Non-pigmented ciliary epithelial cell (primary cell): ENCODE measurements at regions not wholly inside any gene's neighbourhood (a gene's known extent, or its start where the extent isn't known, plus 50 kb on each side); places are given as distances from the start of the nearest gene placed in this dataset.
"Not testable (repeated sequence)": the region's sequence is repeated elsewhere in the genome, so short reads cannot be mapped to it uniquely, and the experiment has no call there.

Experiments
- DNase-seq: peaks from one replicate; pipeline ENCODE4 v3.0.0-alpha.2; 2010; ENCODE audit warnings: low read depth

- no peak for DNase-seq
Measured at GRCh38 chr16:59701963-59702930, 968.1 kb upstream of the GOT2 start.

DNA sequence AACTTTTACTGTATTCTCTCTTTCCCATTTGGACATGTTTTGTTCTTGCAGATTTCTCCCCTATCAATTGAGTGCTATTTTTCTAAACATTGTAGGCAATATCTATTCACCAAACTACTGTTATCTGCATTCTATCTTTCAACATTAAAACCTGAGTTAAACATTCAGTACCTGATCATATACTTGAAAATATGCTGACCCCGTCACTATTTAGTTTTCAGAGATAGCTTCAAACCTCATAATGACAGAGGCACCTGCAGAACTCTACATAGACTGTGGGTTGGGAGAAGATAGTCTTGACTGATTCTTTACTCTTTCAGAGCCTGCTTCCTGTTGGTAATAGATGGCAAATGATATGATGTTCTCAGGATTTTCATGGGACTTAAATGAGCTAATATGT, 965.7 kb upstream of the GOT2 start:
- DNase-seq, result no peak

- peak; percentile 24 for DNase-seq
Measured at GRCh38 chr16:59698346-59699020, 964.4 kb upstream of the GOT2 start.

GRCh38 chr16:59697761-59698160, 963.6 kb upstream of the GOT2 start:
- peak; percentile 10 for DNase-seq

DNA sequence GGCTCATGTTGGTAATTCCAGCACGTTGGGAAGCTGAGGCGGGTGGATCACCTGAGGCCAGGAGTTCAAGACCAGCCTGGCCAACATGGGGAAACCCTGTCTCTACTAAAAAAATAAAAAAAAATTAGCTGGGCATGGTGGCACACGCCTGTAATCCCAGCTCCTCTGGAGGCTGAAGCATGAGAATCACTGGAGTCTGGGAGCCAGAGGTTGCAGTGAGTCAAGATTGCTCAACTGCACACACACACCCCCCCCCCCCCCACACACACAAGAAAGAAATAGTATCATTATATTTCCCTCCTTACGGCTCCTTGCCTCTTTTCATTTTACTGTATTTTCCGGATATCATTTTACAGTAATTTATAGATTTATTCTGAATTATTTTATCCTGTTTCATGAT, 963.1 kb upstream of the GOT2 start:
- no peak for DNase-seq

- no peak for DNase-seq
Measured at GRCh38 chr16:59696495-59696894, 962.4 kb upstream of the GOT2 start.

DNA sequence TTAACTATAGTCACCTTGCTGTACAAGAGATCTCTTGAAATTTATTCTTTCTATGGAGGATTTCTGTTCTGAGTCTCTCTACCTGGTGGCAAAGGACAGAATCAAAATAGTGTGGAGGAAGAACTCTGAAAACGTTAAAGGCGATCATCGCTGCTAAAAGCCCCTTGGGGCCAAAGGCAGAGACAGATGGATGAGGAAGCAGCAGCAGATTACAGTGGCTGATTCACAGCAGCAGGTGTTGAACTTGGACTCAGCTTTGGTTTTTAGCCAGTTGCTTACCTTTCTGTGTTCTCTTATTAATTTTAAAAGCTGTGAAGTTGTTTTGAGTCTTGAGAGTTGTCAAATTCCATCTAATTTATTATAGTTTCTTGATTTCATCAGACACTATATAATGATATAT, 956.1 kb upstream of the GOT2 start:
- DNase-seq, result no peak

- no peak for DNase-seq
Measured at GRCh38 chr16:59688006-59688405, 953.9 kb upstream of the GOT2 start.

DNA sequence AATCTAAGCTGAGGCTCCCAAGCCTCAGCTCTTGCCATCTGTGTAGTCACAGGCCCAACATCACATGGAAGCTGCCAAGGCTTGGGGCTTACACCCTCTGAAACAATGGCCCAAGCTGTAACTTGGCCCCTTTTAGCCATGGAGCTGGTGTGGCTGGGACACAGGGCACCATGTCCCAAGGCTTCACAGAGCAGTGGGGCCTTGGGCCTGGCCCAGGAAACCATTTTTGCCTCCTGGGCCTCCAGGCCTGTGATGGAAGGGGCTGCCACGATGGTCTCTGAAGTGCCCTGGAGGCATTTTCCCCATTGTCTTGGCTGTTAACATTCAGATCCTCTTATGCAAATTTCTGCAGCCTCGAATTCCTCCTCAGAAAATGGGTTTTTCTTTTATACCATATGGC, 952.3 kb upstream of the GOT2 start:
- no peak for DNase-seq

- no peak for DNase-seq
Measured at GRCh38 chr16:59684911-59685310, 950.8 kb upstream of the GOT2 start.

GRCh38 chr16:59683709-59684108, 949.6 kb upstream of the GOT2 start:
- no peak for DNase-seq

DNA sequence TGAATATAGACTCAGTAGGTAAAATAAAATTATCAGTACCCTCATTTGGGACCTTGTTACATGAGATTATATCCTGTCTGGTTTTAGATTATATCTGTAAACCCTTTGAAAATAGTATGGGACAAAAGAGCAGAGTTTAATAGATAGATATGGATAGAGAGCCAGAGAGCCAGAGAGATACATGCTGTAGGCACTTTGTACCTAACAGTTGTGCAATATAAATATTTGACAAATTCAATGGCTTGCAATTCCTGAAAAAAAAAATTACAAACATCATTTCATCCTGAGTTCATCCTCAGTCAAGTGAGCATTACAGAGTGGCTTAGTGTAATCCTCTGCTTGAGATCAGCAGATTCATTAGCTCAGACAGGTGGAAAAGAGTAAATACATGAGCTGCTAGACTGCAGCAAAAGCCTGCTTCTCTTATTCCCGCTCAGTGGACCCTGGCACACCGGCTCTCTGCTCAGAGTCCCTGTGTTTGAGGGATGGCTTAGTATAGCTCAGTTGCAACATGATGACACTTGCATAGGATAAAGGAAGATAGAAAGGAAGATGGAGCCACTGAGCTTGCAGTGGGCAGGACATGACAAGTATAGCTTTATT, 931.6 kb upstream of the GOT2 start:
- no peak for DNase-seq

GRCh38 chr16:59658572-59658971, 924.5 kb upstream of the GOT2 start:
- no peak for DNase-seq

DNA sequence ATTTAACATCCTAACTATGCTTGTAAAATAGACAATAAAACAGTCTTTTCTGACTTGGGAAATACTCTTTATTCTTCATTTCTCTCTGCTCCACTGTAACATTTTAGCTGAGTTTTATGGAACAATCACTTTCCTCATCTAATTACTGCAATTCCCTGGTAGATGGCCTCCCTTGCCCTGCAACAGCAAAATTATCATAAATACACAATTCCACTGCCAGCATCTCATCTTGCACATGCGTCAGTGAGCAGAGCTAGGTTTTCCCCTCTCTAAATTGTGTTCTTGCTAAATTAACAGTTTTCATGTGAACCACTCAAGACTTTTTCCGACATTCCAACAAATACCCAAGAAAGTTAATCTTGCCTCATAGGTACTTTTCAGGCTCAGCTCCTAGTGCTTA, 920.9 kb upstream of the GOT2 start:
- no peak for DNase-seq

GRCh38 chr16:59654455-59654854, 920.3 kb upstream of the GOT2 start:
- DNase-seq, result no peak

DNA sequence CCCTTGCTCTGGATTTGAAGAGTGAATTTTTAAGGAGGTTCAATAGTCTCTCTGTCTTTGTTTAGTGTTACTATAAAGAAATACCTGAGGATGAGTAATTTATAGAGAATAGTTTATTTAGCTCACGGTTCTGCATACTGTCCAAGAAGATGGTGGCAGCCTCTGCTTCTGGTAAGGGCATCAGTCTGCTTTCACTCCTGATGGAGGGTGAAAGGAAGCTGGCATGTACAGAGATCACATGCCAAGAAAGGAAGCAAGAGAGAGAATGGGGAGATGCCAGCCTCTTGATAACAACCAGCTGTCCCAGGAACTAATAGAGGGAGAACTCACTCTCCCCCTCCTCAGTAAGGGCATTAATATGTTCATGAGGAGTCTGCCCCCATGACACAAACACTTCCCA, 917.5 kb upstream of the GOT2 start:
- DNase-seq, result no peak

- no peak for DNase-seq
Measured at GRCh38 chr16:59645194-59645593, 911.1 kb upstream of the GOT2 start.

DNA sequence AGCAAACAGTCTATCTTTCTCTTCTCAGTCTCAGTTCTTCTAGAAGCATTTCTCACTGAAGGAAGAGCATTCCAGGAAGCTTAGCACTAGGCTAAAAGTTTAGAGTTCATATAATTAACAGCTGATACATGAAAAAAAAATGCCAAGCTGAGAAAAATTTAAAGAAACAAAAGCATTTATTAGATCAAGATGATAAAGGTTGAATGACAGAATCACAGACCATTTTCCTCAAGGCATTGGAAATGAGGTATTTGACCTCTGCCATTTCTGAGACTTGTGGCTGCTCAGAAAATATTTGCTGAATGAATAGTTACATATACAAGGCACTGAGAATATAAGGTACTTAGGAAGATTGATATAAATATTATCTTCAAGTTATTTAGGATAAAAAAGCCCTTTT, 901.6 kb upstream of the GOT2 start:
- DNase-seq, result peak; percentile 51

DNA sequence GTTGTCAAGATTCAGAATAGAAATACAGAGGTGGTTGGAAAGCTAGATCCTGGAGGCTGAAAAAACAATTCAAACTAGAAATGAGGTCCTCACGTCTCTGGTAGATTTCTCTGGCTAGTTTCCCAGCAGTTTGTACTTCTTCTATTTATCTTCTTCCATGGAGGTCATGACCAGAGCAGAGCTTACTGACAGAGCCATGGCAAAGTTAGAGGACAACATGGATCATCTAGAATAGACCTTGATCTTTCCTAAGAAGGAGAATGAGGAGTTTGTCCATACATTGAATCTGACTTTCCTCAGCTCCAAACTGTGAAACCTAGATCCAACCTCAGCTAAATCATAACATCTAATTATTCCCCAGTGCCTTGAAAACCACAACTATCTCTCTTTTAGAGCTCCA, 900.8 kb upstream of the GOT2 start:
- no peak for DNase-seq

GRCh38 chr16:59634004-59634579, 900.0 kb upstream of the GOT2 start:
- DNase-seq, result peak; percentile 61

GRCh38 chr16:59632276-59632855, 898.2 kb upstream of the GOT2 start:
- DNase-seq, result peak; percentile 22

DNA sequence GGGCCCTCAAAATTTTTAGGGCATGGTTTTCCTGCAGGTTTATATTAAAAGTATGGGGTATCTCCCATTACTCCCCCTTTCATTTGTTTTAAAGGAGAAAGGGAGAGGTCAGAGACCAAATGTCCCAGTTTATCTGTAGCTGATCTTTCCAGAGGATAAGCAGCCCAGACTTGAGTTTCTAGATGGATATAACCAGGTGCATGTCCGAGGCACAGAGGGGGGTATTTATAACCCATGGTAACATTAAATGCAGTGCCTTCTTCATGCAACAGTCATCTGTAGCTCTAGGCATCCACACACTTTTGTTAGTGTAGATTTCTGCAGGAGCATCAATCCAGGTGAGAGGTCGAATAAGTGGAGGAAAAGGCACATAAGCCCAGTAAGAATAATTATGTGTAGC, 890.3 kb upstream of the GOT2 start:
- DNase-seq, result not testable (repeated sequence)
